ENCODE measurements at regions not wholly inside any gene's neighbourhood (a gene's known extent, or its start where the extent isn't known, plus 50 kb on each side); places are given as distances from the start of the nearest gene placed in this dataset.

GRCh38 chr15:91478717-91479191, 374.8 kb upstream of the SLCO3A1 start:
- no peak for TF ChIP-seq CTCF (IDR thresholded peaks at IDR 0.05)
- TF ChIP-seq POLR2A (IDR thresholded peaks at IDR 0.05), result no peak
